GM10266 (cell line): ENCODE measurements at regions not wholly inside any gene's neighbourhood (a gene's known extent, or its start where the extent isn't known, plus 50 kb on each side); places are given as distances from the start of the nearest gene placed in this dataset.

Experiments
- DNase-seq: peaks from one replicate; pipeline ENCODE4 v3.0.0; 2012; ENCODE audit errors: extremely low spot score
- TF ChIP-seq, protein P1 (sequence below): IDR thresholded peaks from 2 replicates; pipeline ENCODE4 v1.5.1; 2012; ENCODE audit warnings: mild to moderate bottlenecking, low read depth; ENCODE audit not compliant: control insufficient read depth, insufficient read depth; ENCODE audit errors: missing control alignments

DNA sequence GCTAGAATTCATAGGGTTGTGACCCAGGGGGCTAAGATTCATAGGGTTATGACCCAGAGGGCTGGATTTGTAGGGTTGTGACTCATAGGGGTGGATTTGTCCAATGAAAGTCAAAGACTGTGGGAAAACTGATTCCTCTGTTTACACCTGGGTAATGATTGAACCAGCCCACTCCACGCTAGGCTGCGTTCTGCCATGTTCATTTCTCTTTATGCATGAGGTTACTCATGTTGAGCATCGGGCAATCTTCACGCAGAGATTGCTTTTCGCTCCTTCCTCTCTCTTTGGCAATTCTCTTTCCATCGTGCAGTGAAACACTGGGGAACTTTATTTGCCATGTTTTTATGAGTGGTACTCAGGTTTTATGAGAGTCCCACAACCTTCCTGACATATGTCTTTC is 127.8 kb downstream of the CRLF2 start:
- no peak for DNase-seq

GRCh38 chrX:1076871-1077651 is 135.4 kb downstream of the CRLF2 start:
- no peak for DNase-seq
- TF ChIP-seq, protein P1, sequence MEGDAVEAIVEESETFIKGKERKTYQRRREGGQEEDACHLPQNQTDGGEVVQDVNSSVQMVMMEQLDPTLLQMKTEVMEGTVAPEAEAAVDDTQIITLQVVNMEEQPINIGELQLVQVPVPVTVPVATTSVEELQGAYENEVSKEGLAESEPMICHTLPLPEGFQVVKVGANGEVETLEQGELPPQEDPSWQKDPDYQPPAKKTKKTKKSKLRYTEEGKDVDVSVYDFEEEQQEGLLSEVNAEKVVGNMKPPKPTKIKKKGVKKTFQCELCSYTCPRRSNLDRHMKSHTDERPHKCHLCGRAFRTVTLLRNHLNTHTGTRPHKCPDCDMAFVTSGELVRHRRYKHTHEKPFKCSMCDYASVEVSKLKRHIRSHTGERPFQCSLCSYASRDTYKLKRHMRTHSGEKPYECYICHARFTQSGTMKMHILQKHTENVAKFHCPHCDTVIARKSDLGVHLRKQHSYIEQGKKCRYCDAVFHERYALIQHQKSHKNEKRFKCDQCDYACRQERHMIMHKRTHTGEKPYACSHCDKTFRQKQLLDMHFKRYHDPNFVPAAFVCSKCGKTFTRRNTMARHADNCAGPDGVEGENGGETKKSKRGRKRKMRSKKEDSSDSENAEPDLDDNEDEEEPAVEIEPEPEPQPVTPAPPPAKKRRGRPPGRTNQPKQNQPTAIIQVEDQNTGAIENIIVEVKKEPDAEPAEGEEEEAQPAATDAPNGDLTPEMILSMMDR: no peak

More for the DNA sequence above, 127.8 kb downstream of the CRLF2 start:
- TF ChIP-seq, protein P1: no peak

- TF ChIP-seq, protein P1: no peak
- DNase-seq: no peak
Observed at GRCh38 chrX:1075741-1076140, 136.7 kb downstream of the CRLF2 start.

- no peak for DNase-seq
- TF ChIP-seq, protein P1: no peak
Observed at GRCh38 chrX:1075156-1075555, 137.3 kb downstream of the CRLF2 start.

DNA sequence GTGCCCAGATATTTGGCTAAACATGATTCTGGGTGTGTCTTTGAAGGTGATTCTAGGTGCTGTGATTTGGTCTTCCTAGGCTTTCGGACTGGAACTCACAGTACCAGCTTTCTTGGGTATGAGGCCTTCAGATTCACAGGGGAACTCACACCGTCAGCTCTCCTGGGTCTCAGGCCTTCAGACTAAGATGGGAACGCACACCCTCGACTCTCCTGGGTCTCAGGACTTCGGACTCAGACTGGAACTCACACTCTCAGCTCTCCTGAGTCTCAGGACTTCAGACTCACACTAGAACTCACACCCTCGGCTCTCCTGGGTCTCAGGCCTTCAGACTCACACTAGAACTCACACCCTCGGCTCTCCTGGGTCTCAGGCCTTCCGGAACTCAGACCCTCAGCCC is 137.7 kb downstream of the CRLF2 start:
- TF ChIP-seq, protein P1: no peak
- DNase-seq: no peak

- DNase-seq: no peak
- TF ChIP-seq, protein P1: no peak
Observed at GRCh38 chrX:1074172-1074571, 138.3 kb downstream of the CRLF2 start.

- DNase-seq: no peak
- TF ChIP-seq, protein P1: no peak
Observed at GRCh38 chrX:1072637-1073377, 139.6 kb downstream of the CRLF2 start.
